DMS53 (cell line): ENCODE measurements at regions not wholly inside any gene's neighbourhood (a gene's known extent, or its start where the extent isn't known, plus 50 kb on each side); places are given as distances from the start of the nearest gene placed in this dataset.
"Not testable (repeated sequence)": the region's sequence is repeated elsewhere in the genome, so short reads cannot be mapped to it uniquely, and the experiment has no call there.

ENCODE experiments used
- DNase-seq: peaks from one replicate; lab custom pipeline; 2025; lab: John Stamatoyannopoulos, UW

DNA sequence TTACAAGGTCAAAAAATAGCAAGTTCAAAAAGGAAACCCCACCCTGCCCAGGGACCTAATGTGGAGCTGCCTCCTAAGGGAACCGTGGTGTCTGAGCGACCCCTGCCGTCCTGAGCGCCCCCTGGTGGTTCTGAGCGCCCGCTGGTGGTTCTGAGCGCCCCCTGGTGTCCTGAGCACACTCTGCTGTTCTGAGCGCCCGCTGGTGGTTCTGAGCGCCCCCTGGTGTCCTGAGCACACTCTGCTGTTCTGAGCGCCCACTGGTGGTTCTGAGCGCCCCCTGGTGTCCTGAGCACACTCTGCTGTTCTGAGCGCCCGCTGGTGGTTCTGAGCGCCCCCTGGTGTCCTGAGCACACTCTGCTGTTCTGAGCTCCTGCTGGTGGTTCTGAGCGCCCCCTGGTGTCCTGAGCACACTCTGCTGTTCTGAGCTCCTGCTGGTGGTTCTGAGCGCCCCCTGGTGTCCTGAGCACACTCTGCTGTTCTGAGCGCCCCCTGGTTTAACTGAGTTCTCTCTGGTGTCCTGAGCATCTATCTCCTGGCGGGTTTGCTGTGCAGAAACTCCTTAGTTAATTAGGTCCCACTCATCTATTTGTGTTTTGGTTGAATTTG is 1137.5 kb downstream of the TMEM121 start:
- peak; percentile 53 for DNase-seq

DNA sequence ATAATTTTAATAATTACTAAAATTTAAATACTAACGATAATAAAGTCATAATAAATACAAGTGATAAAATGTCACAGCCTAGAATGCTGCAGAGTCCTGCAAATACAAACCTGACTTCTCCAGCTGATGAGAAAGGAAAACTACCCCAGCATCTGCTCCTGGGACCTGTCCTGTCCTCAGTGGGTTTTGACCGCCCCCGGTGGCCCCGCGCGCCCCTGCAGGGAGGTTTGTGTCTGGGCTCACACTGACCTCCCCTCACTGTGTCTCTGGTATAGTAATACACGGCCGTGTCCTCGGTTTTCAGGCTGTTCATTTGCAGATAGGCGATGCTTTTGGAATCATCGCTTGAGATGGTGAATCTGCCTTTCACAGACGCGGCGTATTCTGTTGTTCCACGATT is 1139.4 kb downstream of the TMEM121 start:
- no peak for DNase-seq

DNA sequence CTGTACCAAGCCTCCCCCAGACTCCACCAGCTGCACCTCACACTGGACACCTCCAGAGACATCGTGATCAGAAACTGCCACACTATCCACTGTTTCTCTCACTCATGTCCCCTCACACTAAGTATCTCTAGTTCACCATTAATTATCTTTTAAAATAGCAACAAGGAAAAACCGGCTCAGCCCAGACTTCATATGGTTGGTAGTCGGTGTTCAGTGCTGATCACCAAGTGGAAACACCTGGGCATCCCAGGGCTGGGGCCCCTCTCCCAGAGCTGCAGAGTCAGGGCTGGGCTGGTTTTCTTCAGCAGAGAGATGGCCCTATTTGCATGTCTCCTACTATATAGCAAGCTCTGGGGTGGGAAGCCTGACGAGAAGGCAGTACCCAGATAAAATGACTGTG is 1140.0 kb downstream of the TMEM121 start:
- DNase-seq, result no peak

GRCh38 chr14:106670011-106670410 is 1143.6 kb downstream of the TMEM121 start:
- no peak for DNase-seq

DNA sequence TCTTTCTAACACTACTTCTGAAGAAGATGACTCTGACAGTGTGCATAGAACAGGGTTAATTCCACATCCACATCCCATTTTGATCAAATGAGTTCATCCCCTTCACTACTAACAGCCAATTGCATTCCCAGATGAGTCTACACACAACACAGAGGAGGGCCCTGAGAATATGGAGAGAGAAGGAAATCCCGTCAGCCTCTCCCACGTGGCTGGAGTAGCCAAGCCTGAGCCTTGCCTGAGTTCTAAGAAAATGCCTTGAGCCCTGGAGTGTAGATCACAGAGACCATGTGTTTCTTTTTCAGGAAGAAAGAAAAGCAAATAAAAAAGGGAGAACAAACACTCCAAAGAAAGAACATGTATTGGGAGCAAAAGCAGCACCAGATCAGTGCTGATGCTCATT is 1147.7 kb downstream of the TMEM121 start:
- DNase-seq, result not testable (repeated sequence)

DNA sequence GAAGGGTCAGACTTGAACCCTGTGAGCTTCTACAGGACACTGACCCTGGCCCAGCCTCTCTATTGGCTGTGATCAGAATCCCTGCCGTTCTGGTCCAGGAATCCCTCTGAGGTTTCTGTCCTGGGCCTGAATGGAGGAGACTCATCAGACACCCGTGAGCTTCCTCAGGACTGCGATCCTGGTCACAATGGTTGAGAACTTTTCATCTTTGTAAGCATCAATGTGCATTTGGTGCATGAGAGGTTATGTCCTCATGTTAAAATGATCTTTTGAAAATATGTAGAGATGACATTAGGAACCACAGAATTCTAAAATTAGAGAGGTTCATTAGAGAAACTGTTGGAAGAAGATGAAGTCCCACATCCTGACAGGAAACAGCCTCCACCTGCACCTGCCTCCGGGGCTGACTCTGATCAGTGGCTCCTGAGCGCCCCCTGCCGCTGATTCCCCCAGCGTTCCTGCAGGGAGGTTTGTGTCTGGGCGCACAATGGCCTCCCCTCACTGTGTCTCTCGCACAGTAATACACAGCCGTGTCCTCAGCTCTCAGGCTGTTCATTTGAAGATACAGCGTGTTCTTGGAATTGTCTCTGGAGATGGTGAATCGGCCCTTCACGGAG is 1148.2 kb downstream of the TMEM121 start:
- not testable (repeated sequence) for DNase-seq

- not testable (repeated sequence) for DNase-seq
These were observed 1149.3 kb downstream of the TMEM121 start for GRCh38 chr14:106675716-106676115.

- no peak for DNase-seq
These were observed 1153.4 kb downstream of the TMEM121 start for GRCh38 chr14:106679776-106680175.

- no peak for DNase-seq
These were observed 1154.8 kb downstream of the TMEM121 start for GRCh38 chr14:106681161-106681560.

- DNase-seq, result no peak
These were observed 1155.2 kb downstream of the TMEM121 start for GRCh38 chr14:106681568-106681967.

DNA sequence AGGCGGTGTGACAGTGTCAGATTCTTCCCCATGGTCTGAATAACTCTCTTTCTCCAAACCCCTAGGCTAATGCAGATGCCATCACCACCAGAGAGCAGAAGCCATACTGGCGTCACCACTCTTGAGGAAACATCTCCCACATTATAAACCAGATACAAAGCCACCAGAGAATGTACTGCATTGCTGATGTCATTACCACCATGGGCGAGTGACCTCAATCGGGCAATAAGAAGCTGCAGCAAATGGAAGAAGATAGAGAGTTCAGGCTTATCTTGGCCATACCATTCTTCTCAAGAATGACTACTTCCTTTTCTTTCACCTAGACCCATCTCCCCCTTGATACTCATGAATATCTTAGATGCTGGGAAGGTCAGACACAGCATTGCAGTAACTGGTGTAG is 1157.2 kb downstream of the TMEM121 start:
- no peak for DNase-seq

DNA sequence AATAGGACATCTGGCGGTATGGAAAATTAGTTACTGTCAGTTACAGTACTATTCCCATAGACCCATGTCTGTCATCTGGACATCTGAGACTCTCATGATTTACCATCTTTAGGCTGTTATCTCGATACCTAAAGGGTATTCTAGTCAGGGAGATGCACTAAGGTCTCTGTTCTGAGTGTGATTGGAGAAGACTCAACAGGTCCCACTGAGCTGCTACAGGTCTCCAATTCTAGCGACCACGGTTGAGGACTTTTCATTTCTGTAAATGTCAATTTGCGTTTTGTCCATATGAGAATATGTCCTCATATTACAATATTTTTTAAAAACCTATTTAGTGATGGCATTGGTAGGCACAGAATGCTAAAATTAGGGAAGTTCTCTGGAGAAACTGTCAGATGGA is 1160.2 kb downstream of the TMEM121 start:
- DNase-seq, result no peak

- no peak for DNase-seq
These were observed 1164.0 kb downstream of the TMEM121 start for GRCh38 chr14:106690333-106690891.

DNA sequence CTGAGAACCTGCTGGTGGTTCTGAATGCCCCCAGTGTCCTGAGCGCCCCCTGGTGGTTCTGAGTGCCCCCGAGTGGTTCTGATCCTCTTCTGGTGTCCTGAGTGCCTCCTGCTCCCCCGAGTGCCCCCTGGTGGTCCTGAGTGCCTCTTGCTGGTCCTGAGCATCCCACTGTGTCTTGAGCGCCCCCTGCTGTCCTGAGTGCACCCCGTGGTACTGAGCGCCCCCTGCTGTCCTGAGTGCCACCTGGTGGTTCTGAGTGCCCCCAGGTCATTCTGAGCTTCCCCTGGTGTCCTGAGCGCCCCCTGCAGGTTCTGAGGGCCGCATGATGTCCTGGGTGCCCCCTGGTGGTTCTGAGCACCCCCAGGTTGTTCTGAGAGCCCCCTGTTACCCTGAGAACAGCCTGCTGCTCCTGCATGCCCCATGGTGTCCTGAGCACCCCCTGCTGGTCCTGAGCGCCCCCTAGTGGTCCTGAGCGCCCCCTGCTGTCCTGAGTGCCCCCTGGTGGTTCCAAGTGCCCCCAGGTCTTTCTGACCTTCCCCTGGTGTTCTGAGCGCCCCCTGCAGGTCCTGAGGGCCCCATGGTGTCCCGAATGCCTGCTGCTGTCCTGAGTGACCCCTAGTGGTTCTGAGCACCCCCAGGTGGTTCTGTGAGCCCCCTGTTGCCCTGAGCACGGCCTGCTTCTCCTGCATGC is 1165.4 kb downstream of the TMEM121 start:
- DNase-seq, result peak; percentile 61

DNA sequence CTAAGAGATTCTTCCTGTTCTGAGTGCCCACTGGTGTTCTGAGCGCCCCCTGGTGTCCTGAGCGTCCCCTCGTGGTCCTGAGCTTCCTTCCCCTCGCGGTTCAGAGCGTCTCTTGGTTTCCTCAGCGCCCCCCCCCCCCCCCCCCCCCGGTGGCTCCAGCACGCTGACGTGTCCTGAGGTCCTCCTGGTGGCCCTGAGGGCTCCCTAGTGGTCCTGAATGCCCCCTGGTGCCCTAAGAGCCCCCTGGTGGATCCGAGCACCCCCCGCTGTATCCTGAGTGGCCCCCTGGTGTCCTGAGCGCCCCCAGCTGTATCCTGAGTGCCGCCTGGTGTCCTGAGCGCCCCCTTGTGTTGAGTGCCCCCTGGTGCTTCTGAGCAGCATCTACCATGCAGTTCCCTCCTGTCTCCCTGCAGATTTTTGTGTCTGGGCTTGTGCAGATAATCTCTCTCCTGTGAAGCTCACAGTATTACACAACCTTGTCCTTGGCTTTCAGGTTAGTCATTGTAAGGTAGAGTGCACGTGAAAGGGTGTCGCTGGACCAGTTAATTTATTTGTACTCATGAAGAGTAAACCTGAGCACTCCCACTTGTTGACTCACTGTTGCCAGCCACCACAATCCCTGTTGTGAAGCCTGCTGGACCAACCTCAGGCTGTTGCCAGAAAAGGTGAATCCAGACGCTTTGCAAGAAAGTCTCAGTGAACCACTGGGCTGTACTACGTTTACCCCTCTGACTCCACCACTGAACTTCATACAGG is 1168.4 kb downstream of the TMEM121 start:
- DNase-seq, result peak; percentile 79

DNA sequence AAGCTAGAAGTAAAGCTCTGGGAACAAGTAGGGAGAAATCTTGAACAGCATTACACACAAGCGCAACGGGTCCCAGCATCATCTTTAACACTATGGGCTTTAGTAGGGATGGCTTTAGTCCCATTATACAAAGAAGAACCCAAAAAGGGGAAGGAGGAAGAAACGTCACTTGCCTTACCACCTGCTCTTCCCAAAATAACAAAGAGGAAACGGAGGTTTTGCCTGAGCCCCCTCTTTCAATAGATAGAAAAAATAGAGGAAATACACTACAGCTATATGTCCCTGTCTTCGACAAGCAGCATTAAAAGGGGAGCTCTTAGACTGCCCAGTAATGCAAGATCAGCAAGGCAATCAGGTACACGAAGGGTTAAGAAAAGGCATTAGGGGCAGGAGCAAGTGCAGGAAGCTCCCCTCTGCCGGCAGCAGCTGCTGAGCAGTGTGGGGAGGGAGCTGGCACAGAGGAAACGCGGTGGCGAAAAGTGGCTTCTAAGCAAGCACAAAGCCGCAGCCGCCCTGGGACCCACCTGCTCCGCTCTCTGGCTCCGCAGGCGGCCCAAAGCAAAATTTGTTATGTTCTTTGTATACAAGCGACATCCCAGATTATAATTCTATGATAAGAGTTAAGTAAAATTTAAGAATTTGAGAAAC is 1172.4 kb downstream of the TMEM121 start:
- not testable (repeated sequence) for DNase-seq

DNA sequence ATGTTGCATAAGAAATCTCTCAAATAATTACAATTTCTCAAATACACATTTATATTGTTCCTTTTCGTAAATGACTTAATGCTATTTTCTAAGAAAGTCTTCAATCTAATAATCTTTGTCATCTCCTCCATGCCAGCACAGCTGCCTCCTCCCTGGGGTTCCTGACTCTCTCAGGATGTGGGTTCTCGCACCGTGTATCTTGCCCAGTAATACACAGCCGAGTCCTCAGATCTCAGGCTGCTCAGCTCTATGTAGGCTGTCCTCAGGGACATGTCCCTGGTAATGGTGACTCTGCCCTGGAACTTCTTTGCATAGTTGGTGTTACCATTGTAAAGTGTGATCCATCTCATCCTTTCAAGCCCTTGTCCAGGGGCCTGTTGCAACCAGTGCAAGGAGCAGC is 1177.3 kb downstream of the TMEM121 start:
- not testable (repeated sequence) for DNase-seq

DNA sequence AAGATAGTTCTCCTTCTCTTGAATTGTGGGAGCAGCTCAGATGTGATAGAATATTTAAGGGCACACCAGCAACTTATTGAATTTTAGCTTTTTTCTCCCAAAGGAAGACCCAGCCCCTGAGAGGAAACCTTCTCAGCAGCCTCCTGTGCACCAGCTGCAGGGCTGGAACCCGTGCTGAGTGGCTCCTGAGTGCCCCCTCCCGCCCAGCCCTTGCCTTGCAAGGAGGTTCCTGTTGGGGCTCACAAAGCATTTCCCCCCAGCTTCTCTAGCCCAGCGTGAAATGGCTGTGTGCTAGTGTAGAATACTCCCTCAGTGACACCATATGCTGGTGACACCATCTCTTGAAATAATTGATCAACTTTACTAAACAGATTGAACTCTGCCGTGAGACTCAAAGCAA is 1180.1 kb downstream of the TMEM121 start:
- not testable (repeated sequence) for DNase-seq

- DNase-seq, result not testable (repeated sequence)
These were observed 1183.8 kb downstream of the TMEM121 start for GRCh38 chr14:106710187-106710586.

- DNase-seq, result not testable (repeated sequence)
These were observed 1186.1 kb downstream of the TMEM121 start for GRCh38 chr14:106712513-106712912.
